ENCODE measurements at regions not wholly inside any gene's neighbourhood (a gene's known extent, or its start where the extent isn't known, plus 50 kb on each side); places are given as distances from the start of the nearest gene placed in this dataset.
"Not testable (repeated sequence)": the region's sequence is repeated elsewhere in the genome, so short reads cannot be mapped to it uniquely, and the experiment has no call there.

GRCh38 chr12:54105809-54106208 is 52.2 kb downstream of the HOXC4 start:
- POLR2A ChIA-PET; H3K9me3 Mint-ChIP-seq; H3K4me1 Mint-ChIP-seq; H3K36me3 Mint-ChIP-seq; H3K27ac ChIP-seq (ENCODE audit: low read length); CTCF ChIA-PET; DNase-seq; H3K4me1 ChIP-seq (ENCODE audit: control insufficient read depth in 1 of 2, extremely low read depth in 1 of 2, insufficient read depth in 2 of 2, low read length in 2 of 2); ATAC-seq (replicated peaks in 1 of 4); H3K27ac Mint-ChIP-seq; H3K4me3 ChIP-seq (ENCODE audit: control insufficient read depth in 1 of 2, extremely low read depth in 1 of 2, low read length in 1 of 2); H3K4me3 Mint-ChIP-seq; H3K36me3 ChIP-seq (ENCODE audit: control insufficient read depth in 2 of 2, extremely low read depth in 1 of 2, insufficient read depth in 1 of 2, low read length in 1 of 2); H3K9me3 ChIP-seq: not testable (repeated sequence)
- H3K27me3 ChIP-seq (replicated peaks in 1 of 2; ENCODE audit: control insufficient read depth in 2 of 2, extremely low read depth in 1 of 2, insufficient read depth in 2 of 2, low read length in 1 of 2), result peaks cover 4 to 32% of the 10 kb centered on the region in 2 experiments
- peaks cover 63 to 74% of the 10 kb centered on the region in 2 donors for H3K27me3 Mint-ChIP-seq
- no CpG with 5 or more reads among the region's 2 CpGs for WGBS (ENCODE audit: insufficient coverage)

GRCh38 chr12:54106252-54106651 is 52.6 kb downstream of the HOXC4 start:
- H3K4me1 Mint-ChIP-seq; H3K27ac ChIP-seq (ENCODE audit: low read length); H3K9me3 Mint-ChIP-seq; H3K4me3 Mint-ChIP-seq; H3K36me3 Mint-ChIP-seq; H3K27ac Mint-ChIP-seq; H3K4me1 ChIP-seq (ENCODE audit: control insufficient read depth in 1 of 2, extremely low read depth in 1 of 2, insufficient read depth in 2 of 2, low read length in 2 of 2); POLR2A ChIA-PET; H3K4me3 ChIP-seq (ENCODE audit: control insufficient read depth in 1 of 2, extremely low read depth in 1 of 2, low read length in 1 of 2); H3K9me3 ChIP-seq; DNase-seq; CTCF ChIA-PET; H3K36me3 ChIP-seq (ENCODE audit: control insufficient read depth in 2 of 2, extremely low read depth in 1 of 2, insufficient read depth in 1 of 2, low read length in 1 of 2); ATAC-seq (replicated peaks in 1 of 4): not testable (repeated sequence)
- peaks cover 4 to 32% of the 10 kb centered on the region in 2 experiments for H3K27me3 ChIP-seq (replicated peaks in 1 of 2; ENCODE audit: control insufficient read depth in 2 of 2, extremely low read depth in 1 of 2, insufficient read depth in 2 of 2, low read length in 1 of 2)
- H3K27me3 Mint-ChIP-seq, result peaks cover 59 to 72% of the 10 kb centered on the region in 2 donors
- 16% methylated on average over 18 of the region's 29 CpGs for WGBS (ENCODE audit: insufficient coverage)

GRCh38 chr12:54106803-54107579 is 53.4 kb downstream of the HOXC4 start:
- H3K9me3 Mint-ChIP-seq; H3K36me3 Mint-ChIP-seq; H3K4me1 ChIP-seq (ENCODE audit: control insufficient read depth in 1 of 2, extremely low read depth in 1 of 2, insufficient read depth in 2 of 2, low read length in 2 of 2); DNase-seq; H3K36me3 ChIP-seq (ENCODE audit: control insufficient read depth in 2 of 2, extremely low read depth in 1 of 2, insufficient read depth in 1 of 2, low read length in 1 of 2); CTCF ChIA-PET; POLR2A ChIA-PET; ATAC-seq (replicated peaks in 1 of 4); H3K4me3 ChIP-seq (ENCODE audit: control insufficient read depth in 1 of 2, extremely low read depth in 1 of 2, low read length in 1 of 2); H3K27ac ChIP-seq (ENCODE audit: low read length); H3K9me3 ChIP-seq; H3K27ac Mint-ChIP-seq; H3K4me1 Mint-ChIP-seq: not testable (repeated sequence)
- 14% methylated on average over 47 of the region's 56 CpGs for WGBS (ENCODE audit: insufficient coverage)
- Mint-ChIP-seq H3K27me3 (peaks cover 56 to 70% of the 10 kb centered on the region in 2 donors), H3K4me3 (peak overlapping the region in 1 of 3 donors; percentile 25)
- H3K27me3 ChIP-seq (replicated peaks in 1 of 2; ENCODE audit: control insufficient read depth in 2 of 2, extremely low read depth in 1 of 2, insufficient read depth in 2 of 2, low read length in 1 of 2), result peaks cover 4 to 31% of the 10 kb centered on the region in 2 experiments

GRCh38 chr12:54112336-54112735 is 58.7 kb downstream of the HOXC4 start:
- H3K4me3 Mint-ChIP-seq; H3K27ac ChIP-seq (ENCODE audit: low read length); H3K36me3 ChIP-seq (ENCODE audit: control insufficient read depth in 2 of 2, extremely low read depth in 1 of 2, insufficient read depth in 1 of 2, low read length in 1 of 2); H3K4me3 ChIP-seq (ENCODE audit: control insufficient read depth in 1 of 2, extremely low read depth in 1 of 2, low read length in 1 of 2); POLR2A ChIA-PET; H3K9me3 Mint-ChIP-seq; H3K27ac Mint-ChIP-seq; H3K4me1 ChIP-seq (ENCODE audit: control insufficient read depth in 1 of 2, extremely low read depth in 1 of 2, insufficient read depth in 2 of 2, low read length in 2 of 2); H3K9me3 ChIP-seq; H3K36me3 Mint-ChIP-seq; ATAC-seq (replicated peaks in 1 of 4); DNase-seq: not testable (repeated sequence)
- WGBS (ENCODE audit: insufficient coverage), result 67% methylated on average over 2 of the region's 6 CpGs
- peaks cover 4 to 13% (median 5%) of the 10 kb centered on the region in 3 donors for H3K4me1 Mint-ChIP-seq
- CTCF ChIA-PET, result interaction anchor here in 1 of 2 donors (0.6 kb wide), 1 partner anchor 274 kb away, joined by 3 read pairs; no protein-coding TSS in a partner anchor
- H3K27me3 Mint-ChIP-seq, result peaks cover 36 to 53% of the 10 kb centered on the region in 2 donors
- H3K27me3 ChIP-seq (replicated peaks in 1 of 2; ENCODE audit: control insufficient read depth in 2 of 2, extremely low read depth in 1 of 2, insufficient read depth in 2 of 2, low read length in 1 of 2), result peaks cover 4 to 25% of the 10 kb centered on the region in 2 experiments

GRCh38 chr12:54116055-54116454 is 62.4 kb downstream of the HOXC4 start:
- not testable (repeated sequence) for H3K36me3 Mint-ChIP-seq; H3K4me1 ChIP-seq (ENCODE audit: control insufficient read depth in 1 of 2, extremely low read depth in 1 of 2, insufficient read depth in 2 of 2, low read length in 2 of 2)

GRCh38 chr12:54117392-54117791 is 63.8 kb downstream of the HOXC4 start:
- H3K4me3 Mint-ChIP-seq; H3K36me3 ChIP-seq (ENCODE audit: control insufficient read depth in 2 of 2, extremely low read depth in 1 of 2, insufficient read depth in 1 of 2, low read length in 1 of 2); H3K27ac ChIP-seq (ENCODE audit: low read length); POLR2A ChIA-PET; H3K36me3 Mint-ChIP-seq; DNase-seq; H3K9me3 Mint-ChIP-seq; H3K4me3 ChIP-seq (ENCODE audit: control insufficient read depth in 1 of 2, extremely low read depth in 1 of 2, low read length in 1 of 2); H3K9me3 ChIP-seq; H3K27ac Mint-ChIP-seq; ATAC-seq (replicated peaks in 1 of 4); H3K4me1 ChIP-seq (ENCODE audit: control insufficient read depth in 1 of 2, extremely low read depth in 1 of 2, insufficient read depth in 2 of 2, low read length in 2 of 2): not testable (repeated sequence)
- Mint-ChIP-seq H3K27me3 (peaks cover 31 to 43% of the 10 kb centered on the region in 2 donors), H3K4me1 (peaks cover 2 to 11% (median 3%) of the 10 kb centered on the region in 3 donors)
- H3K27me3 ChIP-seq (replicated peaks in 1 of 2; ENCODE audit: control insufficient read depth in 2 of 2, extremely low read depth in 1 of 2, insufficient read depth in 2 of 2, low read length in 1 of 2), result peaks cover 4 to 18% of the 10 kb centered on the region in 2 experiments
- 100% methylated on average over 1 of the region's 4 CpGs for WGBS (ENCODE audit: insufficient coverage)
- CTCF ChIA-PET, result interaction anchor here in 1 of 2 donors (0.6 kb wide), 2 partner anchors 9 to 1658 kb away, joined by 4 to 5 read pairs; no protein-coding TSS in a partner anchor

More at GRCh38 chr12:54116055-54116454, 62.4 kb downstream of the HOXC4 start:
- H3K4me3 ChIP-seq (ENCODE audit: control insufficient read depth in 1 of 2, extremely low read depth in 1 of 2, low read length in 1 of 2); H3K9me3 Mint-ChIP-seq; H3K36me3 ChIP-seq (ENCODE audit: control insufficient read depth in 2 of 2, extremely low read depth in 1 of 2, insufficient read depth in 1 of 2, low read length in 1 of 2); ATAC-seq (replicated peaks in 1 of 4); POLR2A ChIA-PET; H3K27ac ChIP-seq (ENCODE audit: low read length); H3K4me3 Mint-ChIP-seq; H3K27ac Mint-ChIP-seq; DNase-seq; H3K9me3 ChIP-seq: not testable (repeated sequence)
- H3K27me3 Mint-ChIP-seq, result peaks cover 33 to 35% of the 10 kb centered on the region in 2 donors
- H3K4me1 Mint-ChIP-seq, result peaks cover 2 to 11% (median 3%) of the 10 kb centered on the region in 3 donors
- H3K27me3 ChIP-seq (replicated peaks in 1 of 2; ENCODE audit: control insufficient read depth in 2 of 2, extremely low read depth in 1 of 2, insufficient read depth in 2 of 2, low read length in 1 of 2), result peaks cover 2 to 18% of the 10 kb centered on the region in 2 experiments
- WGBS (ENCODE audit: insufficient coverage), result 47% methylated on average over 3 of the region's 6 CpGs
- CTCF ChIA-PET, result interaction anchor here in 1 of 2 donors (0.7 kb wide), 1 partner anchor 20 kb away, joined by 4 read pairs; no protein-coding TSS in a partner anchor
